ENCODE measurements at regions not wholly inside any gene's neighbourhood (a gene's known extent, or its start where the extent isn't known, plus 50 kb on each side); places are given as distances from the start of the nearest gene placed in this dataset.

GRCh38 chr3:168612671-168613070 is 516.9 kb upstream of the GOLIM4 start:
- in situ Hi-C loops (cut with MboI; ENCODE audit: low sequenced_read_pairs) = loop anchor here (25.0 kb wide), 1 partner anchor 400 kb away; no protein-coding TSS in a partner anchor

- in situ Hi-C loops (cut with MboI; ENCODE audit: low sequenced_read_pairs) = loop anchor here (25.0 kb wide), 1 partner anchor 400 kb away; no protein-coding TSS in a partner anchor
These were observed 516.1 kb upstream of the GOLIM4 start for GRCh38 chr3:168611826-168612225.

- in situ Hi-C loops (cut with MboI; ENCODE audit: low sequenced_read_pairs) = loop anchor here (25.0 kb wide), 1 partner anchor 397 kb away; no protein-coding TSS in a partner anchor
These were observed 513.2 kb upstream of the GOLIM4 start for GRCh38 chr3:168608926-168609325.

- in situ Hi-C loops (cut with MboI; ENCODE audit: low sequenced_read_pairs) = loop anchor here (25.0 kb wide), 1 partner anchor 392 kb away; no protein-coding TSS in a partner anchor
These were observed 509.0 kb upstream of the GOLIM4 start for GRCh38 chr3:168604767-168605166.

- in situ Hi-C loops (cut with MboI; ENCODE audit: low sequenced_read_pairs) = no loop called here
These were observed 502.5 kb upstream of the GOLIM4 start for GRCh38 chr3:168598250-168598649.

- in situ Hi-C loops (cut with MboI; ENCODE audit: low sequenced_read_pairs) = no loop called here
These were observed 500.6 kb upstream of the GOLIM4 start for GRCh38 chr3:168596175-168596823.

GRCh38 chr3:168591587-168591986 is 495.9 kb upstream of the GOLIM4 start:
- in situ Hi-C loops (cut with MboI; ENCODE audit: low sequenced_read_pairs) = no loop called here

- in situ Hi-C loops (cut with MboI; ENCODE audit: low sequenced_read_pairs) = no loop called here
These were observed 493.7 kb upstream of the GOLIM4 start for GRCh38 chr3:168589376-168589775.

- in situ Hi-C loops (cut with MboI; ENCODE audit: low sequenced_read_pairs) = no loop called here
These were observed 489.8 kb upstream of the GOLIM4 start for GRCh38 chr3:168585544-168585943.

GRCh38 chr3:168583977-168584376 is 488.3 kb upstream of the GOLIM4 start:
- in situ Hi-C loops (cut with MboI; ENCODE audit: low sequenced_read_pairs) = no loop called here

GRCh38 chr3:168582503-168582902 is 486.8 kb upstream of the GOLIM4 start:
- in situ Hi-C loops (cut with MboI; ENCODE audit: low sequenced_read_pairs) = no loop called here

- in situ Hi-C loops (cut with MboI; ENCODE audit: low sequenced_read_pairs) = no loop called here
These were observed 486.1 kb upstream of the GOLIM4 start for GRCh38 chr3:168581771-168582225.

- in situ Hi-C loops (cut with MboI; ENCODE audit: low sequenced_read_pairs) = no loop called here
These were observed 483.3 kb upstream of the GOLIM4 start for GRCh38 chr3:168579010-168579409.

GRCh38 chr3:168575750-168576149 is 480.0 kb upstream of the GOLIM4 start:
- in situ Hi-C loops (cut with MboI; ENCODE audit: low sequenced_read_pairs) = no loop called here

- in situ Hi-C loops (cut with MboI; ENCODE audit: low sequenced_read_pairs) = no loop called here
These were observed 478.9 kb upstream of the GOLIM4 start for GRCh38 chr3:168574455-168575158.

- in situ Hi-C loops (cut with MboI; ENCODE audit: low sequenced_read_pairs) = no loop called here
These were observed 474.9 kb upstream of the GOLIM4 start for GRCh38 chr3:168570404-168571155.

GRCh38 chr3:168558728-168559411 is 463.1 kb upstream of the GOLIM4 start:
- in situ Hi-C loops (cut with MboI; ENCODE audit: low sequenced_read_pairs) = no loop called here

GRCh38 chr3:168552251-168552650 is 456.5 kb upstream of the GOLIM4 start:
- in situ Hi-C loops (cut with MboI; ENCODE audit: low sequenced_read_pairs) = no loop called here

GRCh38 chr3:168548719-168549118 is 453.0 kb upstream of the GOLIM4 start:
- in situ Hi-C loops (cut with MboI; ENCODE audit: low sequenced_read_pairs) = no loop called here

- in situ Hi-C loops (cut with MboI; ENCODE audit: low sequenced_read_pairs) = no loop called here
These were observed 451.0 kb upstream of the GOLIM4 start for GRCh38 chr3:168546707-168547106.

- in situ Hi-C loops (cut with MboI; ENCODE audit: low sequenced_read_pairs) = no loop called here
These were observed 449.9 kb upstream of the GOLIM4 start for GRCh38 chr3:168545591-168545990.

Data from HL-60/S4 (cell line).